ENCODE measurements at regions not wholly inside any gene's neighbourhood (a gene's known extent, or its start where the extent isn't known, plus 50 kb on each side); places are given as distances from the start of the nearest gene placed in this dataset.

GRCh38 chr18:70446063-70446462 is 157.2 kb downstream of the SOCS6 start:
- no peak overlapping the region for H3K4me3 ChIP-seq (ENCODE audit: low read depth, low read length)
- no peak for DNase-seq (ENCODE audit: low read depth)
- TF ChIP-seq CTCF (conservative IDR thresholded peaks at IDR 0.05; ENCODE audit: low read depth, low read length): no peak

GRCh38 chr18:70442933-70443332 is 154.1 kb downstream of the SOCS6 start:
- peak; percentile 12 for DNase-seq (ENCODE audit: low read depth)
- H3K4me3 ChIP-seq (ENCODE audit: low read depth, low read length): no peak overlapping the region

GRCh38 chr18:70432804-70433400 is 144.1 kb downstream of the SOCS6 start:
- no peak overlapping the region for H3K4me3 ChIP-seq (ENCODE audit: low read depth, low read length)
- no peak for DNase-seq (ENCODE audit: low read depth)
- TF ChIP-seq CTCF (conservative IDR thresholded peaks at IDR 0.05; ENCODE audit: low read depth, low read length): no peak

More at GRCh38 chr18:70442933-70443332, 154.1 kb downstream of the SOCS6 start:
- no peak for TF ChIP-seq CTCF (conservative IDR thresholded peaks at IDR 0.05; ENCODE audit: low read depth, low read length)

- TF ChIP-seq CTCF (conservative IDR thresholded peaks at IDR 0.05; ENCODE audit: low read depth, low read length): no peak
- H3K4me3 ChIP-seq (ENCODE audit: low read depth, low read length): no peak overlapping the region
- DNase-seq (ENCODE audit: low read depth): peak; percentile 61
These were observed 142.4 kb downstream of the SOCS6 start for GRCh38 chr18:70431203-70431624.

GRCh38 chr18:70430501-70431173 is 141.8 kb downstream of the SOCS6 start:
- H3K4me3 ChIP-seq (ENCODE audit: low read depth, low read length): no peak overlapping the region

GRCh38 chr18:70429847-70430500 is 141.1 kb downstream of the SOCS6 start:
- TF ChIP-seq CTCF (conservative IDR thresholded peaks at IDR 0.05; ENCODE audit: low read depth, low read length): no peak
- no peak for DNase-seq (ENCODE audit: low read depth)
- H3K4me3 ChIP-seq (ENCODE audit: low read depth, low read length): no peak overlapping the region

More at GRCh38 chr18:70430501-70431173, 141.8 kb downstream of the SOCS6 start:
- TF ChIP-seq CTCF (conservative IDR thresholded peaks at IDR 0.05; ENCODE audit: low read depth, low read length): no peak
- DNase-seq (ENCODE audit: low read depth): no peak

Data from choroid plexus epithelial cell (primary cell).